PC-9 (cell line): ENCODE measurements at regions not wholly inside any gene's neighbourhood (a gene's known extent, or its start where the extent isn't known, plus 50 kb on each side); places are given as distances from the start of the nearest gene placed in this dataset.

ENCODE experiments used
- EZH2 ChIP-seq: fragments of 200-600 bp; sonication (generic); IDR thresholded peaks from 2 replicates; pipeline ENCODE4 v1.8.0; 2017; ENCODE audit warnings: antibody characterized with exemption, low read depth
- TF ChIP-seq, protein P1 (sequence below): fragments of 200-600 bp; sonication (generic); conservative IDR thresholded peaks from 2 replicates; pipeline ENCODE4 v1.6.1; 2017; ENCODE audit warnings: mixed run types, antibody characterized with exemption, mild to moderate bottlenecking, moderate library complexity

- TF ChIP-seq, protein P1, sequence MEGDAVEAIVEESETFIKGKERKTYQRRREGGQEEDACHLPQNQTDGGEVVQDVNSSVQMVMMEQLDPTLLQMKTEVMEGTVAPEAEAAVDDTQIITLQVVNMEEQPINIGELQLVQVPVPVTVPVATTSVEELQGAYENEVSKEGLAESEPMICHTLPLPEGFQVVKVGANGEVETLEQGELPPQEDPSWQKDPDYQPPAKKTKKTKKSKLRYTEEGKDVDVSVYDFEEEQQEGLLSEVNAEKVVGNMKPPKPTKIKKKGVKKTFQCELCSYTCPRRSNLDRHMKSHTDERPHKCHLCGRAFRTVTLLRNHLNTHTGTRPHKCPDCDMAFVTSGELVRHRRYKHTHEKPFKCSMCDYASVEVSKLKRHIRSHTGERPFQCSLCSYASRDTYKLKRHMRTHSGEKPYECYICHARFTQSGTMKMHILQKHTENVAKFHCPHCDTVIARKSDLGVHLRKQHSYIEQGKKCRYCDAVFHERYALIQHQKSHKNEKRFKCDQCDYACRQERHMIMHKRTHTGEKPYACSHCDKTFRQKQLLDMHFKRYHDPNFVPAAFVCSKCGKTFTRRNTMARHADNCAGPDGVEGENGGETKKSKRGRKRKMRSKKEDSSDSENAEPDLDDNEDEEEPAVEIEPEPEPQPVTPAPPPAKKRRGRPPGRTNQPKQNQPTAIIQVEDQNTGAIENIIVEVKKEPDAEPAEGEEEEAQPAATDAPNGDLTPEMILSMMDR: no peak
- TF ChIP-seq EZH2: no peak
These were observed 269.5 kb downstream of the NPHP4 start for GRCh38 chr1:5722635-5723164.
